GM18951 (cell line): ENCODE measurements at regions not wholly inside any gene's neighbourhood (a gene's known extent, or its start where the extent isn't known, plus 50 kb on each side); places are given as distances from the start of the nearest gene placed in this dataset.

ENCODE experiments used
- POLR2A ChIP-seq: IDR thresholded peaks from 4 replicates; pipeline ENCODE4 v1.6.1; 2011; ENCODE audit warnings: mild to moderate bottlenecking; ENCODE audit not compliant: insufficient read length, insufficient read depth; ENCODE audit errors: extremely low read depth
- in situ Hi-C: fragments of 300-500 bp; cut with MboI; formaldehyde crosslinking; loops from one replicate; pipeline ENCODE4 v1.12.0; 2022; ENCODE audit warnings: low sequenced_read_pairs, mixed read lengths, inconsistent platforms; ENCODE audit not compliant: unreplicated experiment

- TF ChIP-seq POLR2A, result no peak
- in situ Hi-C loops, result no loop called here
Observed at GRCh38 chr20:40815156-40816038, 126.4 kb upstream of the MAFB start.

DNA sequence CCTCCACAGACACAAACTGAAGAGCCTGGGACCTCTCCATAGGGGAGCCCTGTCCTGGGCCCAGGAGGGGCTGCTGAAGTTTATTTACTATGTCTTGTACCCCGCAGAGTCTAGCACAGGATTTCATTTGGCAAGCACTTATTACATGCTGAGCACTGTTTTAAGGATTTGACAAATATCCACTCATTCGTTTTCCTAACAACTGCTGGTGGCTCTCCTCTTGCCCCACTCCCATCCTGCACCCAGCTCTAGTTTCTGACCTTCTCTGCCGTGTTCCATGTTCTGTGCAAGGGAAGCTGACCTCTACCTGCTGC, 127.0 kb upstream of the MAFB start:
- TF ChIP-seq POLR2A, result no peak

DNA sequence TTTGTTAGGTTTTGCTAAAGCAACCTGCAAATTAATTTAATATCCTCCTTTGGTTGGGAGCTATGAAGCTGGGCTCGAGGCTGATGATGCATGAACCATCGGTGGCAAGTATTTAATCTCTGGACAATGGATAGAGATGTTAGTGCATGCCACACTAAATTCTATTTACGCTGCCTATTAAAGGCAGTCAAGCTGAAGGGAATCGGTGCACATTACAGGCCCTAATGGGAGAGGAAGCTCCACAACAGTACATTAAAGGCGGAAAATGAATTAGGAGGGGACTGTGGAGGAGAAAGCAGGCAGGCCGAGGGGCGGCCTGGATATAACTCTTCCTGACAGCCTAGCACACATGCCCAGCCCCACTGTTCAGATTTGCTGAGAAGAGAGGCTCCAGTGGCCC, 132.4 kb upstream of the MAFB start:
- no peak for TF ChIP-seq POLR2A
- in situ Hi-C loops, result no loop called here

More for the DNA sequence above, 127.0 kb upstream of the MAFB start:
- in situ Hi-C loops, result no loop called here

- in situ Hi-C loops, result no loop called here
- no peak for TF ChIP-seq POLR2A
Observed at GRCh38 chr20:40826699-40827098, 137.7 kb upstream of the MAFB start.

GRCh38 chr20:40835321-40835720, 146.3 kb upstream of the MAFB start:
- in situ Hi-C loops, result no loop called here
- no peak for TF ChIP-seq POLR2A

GRCh38 chr20:40838509-40838908, 149.5 kb upstream of the MAFB start:
- in situ Hi-C loops, result no loop called here

DNA sequence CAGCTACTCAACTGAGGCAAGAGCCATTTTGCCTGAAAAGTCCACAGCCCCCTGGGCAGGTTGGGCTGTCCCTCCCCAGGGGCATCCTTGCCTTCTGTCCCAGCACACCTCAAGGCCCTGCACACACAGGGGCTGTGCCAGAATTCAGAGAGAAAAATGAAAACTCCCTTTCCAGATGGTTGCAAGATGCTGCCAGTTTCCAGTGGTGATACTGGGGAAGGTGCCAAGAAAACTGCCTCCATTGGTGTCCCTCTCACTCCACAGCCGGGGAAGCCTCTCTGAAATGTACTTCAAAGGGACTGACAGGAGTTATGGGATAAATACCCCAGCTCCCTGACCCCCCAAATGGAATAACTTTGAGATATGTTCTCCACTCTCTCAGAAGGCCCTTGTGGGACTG, 154.2 kb upstream of the MAFB start:
- in situ Hi-C loops, result no loop called here
- no peak for TF ChIP-seq POLR2A

More at GRCh38 chr20:40838509-40838908, 149.5 kb upstream of the MAFB start:
- TF ChIP-seq POLR2A, result no peak

DNA sequence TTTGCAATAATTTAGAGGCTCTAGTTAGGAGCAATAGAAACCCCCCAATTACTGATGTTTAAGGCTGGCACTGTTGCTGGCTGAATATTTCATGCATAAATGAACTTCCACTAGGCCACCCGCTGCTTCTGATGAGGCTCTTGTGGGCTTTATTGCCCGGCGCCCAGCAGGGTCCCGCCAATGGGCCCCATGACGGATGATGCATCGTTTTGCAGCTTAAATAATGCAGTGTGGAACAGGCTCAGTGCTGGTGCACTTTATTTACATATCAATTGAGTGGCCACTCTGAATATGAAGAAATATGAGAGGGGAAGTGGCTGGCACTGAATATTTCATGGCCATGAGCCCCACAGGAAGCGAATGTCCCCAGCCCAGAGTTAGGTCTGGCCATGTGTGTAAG, 155.3 kb upstream of the MAFB start:
- in situ Hi-C loops, result no loop called here
- no peak for TF ChIP-seq POLR2A

DNA sequence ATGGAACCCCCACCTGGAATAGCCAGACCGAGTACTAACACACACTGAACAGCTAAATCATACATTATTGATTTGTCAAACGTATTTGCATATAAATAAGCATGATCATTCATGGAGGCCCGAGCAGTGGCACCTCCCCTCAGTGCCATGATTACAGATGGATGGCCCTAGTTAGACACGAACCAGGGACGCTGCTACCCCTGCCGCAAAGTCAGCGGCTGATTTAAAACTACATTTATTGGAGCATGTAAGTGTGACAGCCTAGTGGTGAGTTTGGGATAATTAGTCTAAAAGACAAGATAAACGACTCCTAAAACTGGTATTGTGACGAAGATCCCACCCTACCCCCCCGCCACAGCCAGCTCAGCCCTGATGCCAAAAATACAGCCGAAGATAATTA, 159.1 kb upstream of the MAFB start:
- TF ChIP-seq POLR2A, result no peak
- in situ Hi-C loops, result no loop called here

GRCh38 chr20:40848526-40848925, 159.5 kb upstream of the MAFB start:
- TF ChIP-seq POLR2A, result no peak
- in situ Hi-C loops, result no loop called here

DNA sequence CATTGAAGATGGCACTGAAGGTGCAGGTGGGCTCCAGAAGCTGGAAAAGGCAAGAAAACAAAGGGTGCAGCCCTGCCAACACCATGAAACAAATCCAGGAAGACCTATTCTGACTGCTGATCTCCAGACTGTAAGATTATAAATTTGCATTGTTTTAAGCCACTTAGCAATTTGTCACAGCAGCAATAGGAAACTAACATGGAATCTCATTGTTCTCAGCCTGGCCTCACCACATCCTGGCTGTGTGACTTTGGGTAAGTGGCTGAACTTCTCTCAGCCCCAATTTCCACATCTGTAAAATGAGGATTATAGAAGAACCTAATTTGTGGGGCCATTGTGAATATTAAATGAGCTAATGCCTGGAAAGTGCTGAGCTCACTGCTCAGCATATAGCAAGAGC, 160.4 kb upstream of the MAFB start:
- in situ Hi-C loops, result no loop called here
- TF ChIP-seq POLR2A, result no peak

DNA sequence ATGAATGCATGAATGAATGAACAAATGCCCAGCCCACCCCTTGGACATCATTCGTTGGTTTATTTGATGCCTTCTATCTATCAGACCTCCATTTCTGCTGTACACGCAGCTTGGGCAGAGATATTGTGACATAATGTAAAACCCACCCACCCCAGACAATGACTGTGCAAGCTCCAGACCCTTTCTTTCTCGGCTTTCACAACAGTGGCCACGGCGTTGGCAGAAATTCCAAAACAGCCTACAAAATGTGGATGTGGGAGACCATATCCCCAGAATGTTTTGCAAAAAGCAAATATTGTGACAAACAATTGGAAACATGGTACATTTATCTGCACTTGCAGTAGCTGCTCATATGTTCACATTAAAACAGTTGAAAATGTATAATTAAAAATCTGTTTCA, 162.0 kb upstream of the MAFB start:
- in situ Hi-C loops, result no loop called here
- no peak for TF ChIP-seq POLR2A

GRCh38 chr20:40855269-40855668, 166.2 kb upstream of the MAFB start:
- in situ Hi-C loops, result no loop called here

GRCh38 chr20:40856653-40857052, 167.6 kb upstream of the MAFB start:
- in situ Hi-C loops, result no loop called here
- no peak for TF ChIP-seq POLR2A

More at GRCh38 chr20:40855269-40855668, 166.2 kb upstream of the MAFB start:
- no peak for TF ChIP-seq POLR2A
